Mononuclear cell (primary cell): ENCODE measurements at regions not wholly inside any gene's neighbourhood (a gene's known extent, or its start where the extent isn't known, plus 50 kb on each side); places are given as distances from the start of the nearest gene placed in this dataset.

Experiments
- H3K27me3 ChIP-seq: 2 replicates; pipeline ENCODE4 v1.6.0; 2011; ENCODE audit warnings: low read length, control low read depth; ENCODE audit not compliant: insufficient read depth
- H3K4me1 ChIP-seq: 2 replicates; pipeline ENCODE4 v1.5.1; 2011; ENCODE audit warnings: mild to moderate bottlenecking, low read length, control low read depth; ENCODE audit not compliant: insufficient read depth
- H3K4me3 ChIP-seq: 2 replicates; pipeline ENCODE4 v1.5.1; 2011; ENCODE audit warnings: mild to moderate bottlenecking, low read length, moderate library complexity
- H3K9me3 ChIP-seq: 2 replicates; pipeline ENCODE4 v1.5.1; 2011; ENCODE audit warnings: low read depth, mild to moderate bottlenecking, control low read depth, low read length

- H3K4me3 ChIP-seq = no peak overlapping the region
- no peaks in the 10 kb centered on the region for H3K27me3 ChIP-seq
- no peaks in the 10 kb centered on the region for H3K4me1 ChIP-seq
- H3K9me3 ChIP-seq = no peaks in the 10 kb centered on the region
These were observed 648.3 kb upstream of the CFAP20DC start for GRCh38 chr3:59698091-59698490.

GRCh38 chr3:59696783-59697182 lies 647.0 kb upstream of the CFAP20DC start:
- no peak overlapping the region for H3K4me3 ChIP-seq
- no peaks in the 10 kb centered on the region for H3K27me3 ChIP-seq
- H3K4me1 ChIP-seq = peaks cover 3% of the 10 kb centered on the region
- H3K9me3 ChIP-seq = no peaks in the 10 kb centered on the region

GRCh38 chr3:59695860-59696259 lies 646.0 kb upstream of the CFAP20DC start:
- no peak overlapping the region for H3K4me3 ChIP-seq
- no peaks in the 10 kb centered on the region for H3K9me3 ChIP-seq
- H3K4me1 ChIP-seq = peaks cover 3% of the 10 kb centered on the region
- no peaks in the 10 kb centered on the region for H3K27me3 ChIP-seq

GRCh38 chr3:59692117-59692516 lies 642.3 kb upstream of the CFAP20DC start:
- no peaks in the 10 kb centered on the region for H3K9me3 ChIP-seq
- H3K4me3 ChIP-seq = no peak overlapping the region
- H3K4me1 ChIP-seq = peaks cover 3% of the 10 kb centered on the region
- H3K27me3 ChIP-seq = no peaks in the 10 kb centered on the region

- no peaks in the 10 kb centered on the region for H3K27me3 ChIP-seq
- H3K4me1 ChIP-seq = peaks cover 3% of the 10 kb centered on the region
- H3K9me3 ChIP-seq = no peaks in the 10 kb centered on the region
- no peak overlapping the region for H3K4me3 ChIP-seq
These were observed 641.1 kb upstream of the CFAP20DC start for GRCh38 chr3:59690886-59691285.

- no peak overlapping the region for H3K4me3 ChIP-seq
These were observed 638.8 kb upstream of the CFAP20DC start for GRCh38 chr3:59688636-59689035.

GRCh38 chr3:59685432-59685831 lies 635.6 kb upstream of the CFAP20DC start:
- Histone ChIP-seq H3K4me3 (no peak overlapping the region), H3K27me3 (no peaks in the 10 kb centered on the region), H3K9me3 (no peaks in the 10 kb centered on the region), H3K4me1 (no peaks in the 10 kb centered on the region)

More at GRCh38 chr3:59688636-59689035, 638.8 kb upstream of the CFAP20DC start:
- Histone ChIP-seq H3K27me3 (no peaks in the 10 kb centered on the region), H3K9me3 (no peaks in the 10 kb centered on the region), H3K4me1 (peaks cover 3% of the 10 kb centered on the region)

- H3K4me1 ChIP-seq = no peaks in the 10 kb centered on the region
- H3K27me3 ChIP-seq = no peaks in the 10 kb centered on the region
- H3K4me3 ChIP-seq = no peak overlapping the region
- H3K9me3 ChIP-seq = no peaks in the 10 kb centered on the region
These were observed 634.9 kb upstream of the CFAP20DC start for GRCh38 chr3:59684766-59685165.

GRCh38 chr3:59680919-59681318 lies 631.1 kb upstream of the CFAP20DC start:
- H3K9me3 ChIP-seq = no peaks in the 10 kb centered on the region
- no peaks in the 10 kb centered on the region for H3K4me1 ChIP-seq
- no peak overlapping the region for H3K4me3 ChIP-seq
- no peaks in the 10 kb centered on the region for H3K27me3 ChIP-seq

GRCh38 chr3:59677747-59678702 lies 628.2 kb upstream of the CFAP20DC start:
- H3K4me3 ChIP-seq = no peak overlapping the region
- H3K9me3 ChIP-seq = no peaks in the 10 kb centered on the region
- no peaks in the 10 kb centered on the region for H3K27me3 ChIP-seq

GRCh38 chr3:59675495-59675894 lies 625.7 kb upstream of the CFAP20DC start:
- Histone ChIP-seq H3K4me1 (no peaks in the 10 kb centered on the region), H3K27me3 (no peaks in the 10 kb centered on the region), H3K9me3 (no peaks in the 10 kb centered on the region)

More at GRCh38 chr3:59677747-59678702, 628.2 kb upstream of the CFAP20DC start:
- no peaks in the 10 kb centered on the region for H3K4me1 ChIP-seq

GRCh38 chr3:59663076-59663850 lies 613.4 kb upstream of the CFAP20DC start:
- Histone ChIP-seq H3K9me3 (no peaks in the 10 kb centered on the region), H3K27me3 (no peaks in the 10 kb centered on the region)

More at GRCh38 chr3:59675495-59675894, 625.7 kb upstream of the CFAP20DC start:
- no peak overlapping the region for H3K4me3 ChIP-seq

GRCh38 chr3:59660852-59661625 lies 611.2 kb upstream of the CFAP20DC start:
- no peaks in the 10 kb centered on the region for H3K27me3 ChIP-seq
- H3K9me3 ChIP-seq = no peaks in the 10 kb centered on the region
- no peak overlapping the region for H3K4me3 ChIP-seq
- H3K4me1 ChIP-seq = no peaks in the 10 kb centered on the region

More at GRCh38 chr3:59663076-59663850, 613.4 kb upstream of the CFAP20DC start:
- no peak overlapping the region for H3K4me3 ChIP-seq
- H3K4me1 ChIP-seq = no peaks in the 10 kb centered on the region

- no peaks in the 10 kb centered on the region for H3K27me3 ChIP-seq
These were observed 610.6 kb upstream of the CFAP20DC start for GRCh38 chr3:59660376-59660775.

More at GRCh38 chr3:59660376-59660775, 610.6 kb upstream of the CFAP20DC start:
- Histone ChIP-seq H3K4me1 (no peaks in the 10 kb centered on the region), H3K9me3 (no peaks in the 10 kb centered on the region), H3K4me3 (no peak overlapping the region)
